Activated T-cell treated with anti-CD3 and anti-CD28 coated beads, Interleukin-2, amount 50 U/mL, for 48 hours (primary cell): ENCODE measurements at regions not wholly inside any gene's neighbourhood (a gene's known extent, or its start where the extent isn't known, plus 50 kb on each side); places are given as distances from the start of the nearest gene placed in this dataset.
"Not testable (repeated sequence)": the region's sequence is repeated elsewhere in the genome, so short reads cannot be mapped to it uniquely, and the experiment has no call there.

ENCODE experiments used
- DNase-seq, 2 experiments: peaks; one replicate each; pipeline ENCODE4 v3.0.0-alpha.2; 2020

DNA sequence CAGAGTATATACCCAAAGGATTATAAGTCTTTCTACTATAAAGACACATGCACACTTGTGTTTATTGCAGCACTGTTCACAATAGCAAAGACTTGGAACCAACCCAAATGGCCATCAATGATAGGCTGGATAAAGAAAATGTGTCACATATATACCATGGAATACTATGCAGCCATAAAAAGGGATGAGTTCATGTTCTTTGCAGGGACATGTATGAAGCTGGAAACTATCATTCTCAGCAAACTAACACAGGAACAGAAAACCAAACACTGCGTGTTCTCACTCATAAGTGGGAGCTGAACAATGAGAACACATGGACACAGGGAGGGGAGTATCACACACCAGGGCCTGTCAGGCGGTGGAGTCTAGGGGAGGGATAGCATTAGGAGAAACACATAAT is 281.7 kb upstream of the MEF2C start:
- DNase-seq: not testable (repeated sequence)

DNA sequence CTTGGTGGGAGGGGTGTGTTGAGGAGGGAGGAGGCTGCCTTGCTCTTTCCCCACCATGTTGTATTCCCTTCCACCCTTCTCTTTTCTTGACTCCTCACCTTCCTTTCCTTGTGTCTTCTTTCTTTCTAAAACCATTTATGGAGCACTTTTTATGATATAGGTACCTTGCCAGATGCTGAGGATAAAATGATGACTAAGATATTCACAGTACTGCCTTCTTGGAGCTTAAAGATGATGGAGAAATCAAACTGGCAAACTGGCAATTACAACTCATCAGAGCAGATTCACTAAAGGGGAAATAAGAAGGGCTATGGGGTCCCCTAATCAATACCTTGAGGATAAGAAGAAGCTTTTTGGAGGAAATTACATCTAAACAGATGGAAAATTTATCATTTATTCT is 273.2 kb upstream of the MEF2C start:
- DNase-seq: no peak

DNA sequence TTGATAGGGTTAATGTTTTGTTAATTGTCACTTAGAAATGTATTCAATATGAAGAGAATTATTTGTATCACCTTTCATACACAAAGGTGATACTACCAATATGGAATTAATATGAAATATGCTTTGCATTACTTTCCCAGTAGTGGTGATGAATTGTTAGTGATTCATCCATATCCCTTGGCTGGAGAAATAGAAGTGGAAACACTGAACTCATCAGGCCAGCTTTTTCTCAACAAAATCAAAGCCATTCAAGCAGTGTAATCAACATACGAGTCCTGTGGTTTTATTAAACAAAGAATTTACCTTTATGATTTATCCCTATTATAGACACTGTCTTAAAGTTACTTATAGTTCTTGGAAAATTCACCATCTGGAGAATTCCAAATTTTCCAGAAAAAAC is 264.0 kb upstream of the MEF2C start:
- DNase-seq: no peak

DNA sequence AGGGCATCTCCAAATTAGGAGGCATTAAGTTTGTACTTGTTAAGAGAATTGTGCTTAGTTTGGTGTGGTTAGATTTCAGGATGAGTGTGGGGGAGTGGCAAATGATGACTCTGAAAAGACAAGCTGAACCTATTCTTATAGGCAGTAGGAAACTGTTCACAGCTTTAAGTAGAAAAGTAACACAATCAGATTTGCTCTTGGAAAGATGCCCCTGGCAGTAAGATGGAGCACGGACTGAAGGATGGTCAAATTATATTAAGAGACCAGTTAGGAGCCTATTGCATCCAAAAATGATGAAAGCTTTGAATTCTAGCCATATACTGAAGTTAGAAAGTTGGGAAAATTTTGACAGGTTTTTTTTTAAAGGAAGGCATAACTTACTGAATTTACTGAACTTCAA is 254.2 kb upstream of the MEF2C start:
- DNase-seq: no peak

- no peak for DNase-seq
These were observed 251.0 kb upstream of the MEF2C start for GRCh38 chr5:89133975-89134374.

DNA sequence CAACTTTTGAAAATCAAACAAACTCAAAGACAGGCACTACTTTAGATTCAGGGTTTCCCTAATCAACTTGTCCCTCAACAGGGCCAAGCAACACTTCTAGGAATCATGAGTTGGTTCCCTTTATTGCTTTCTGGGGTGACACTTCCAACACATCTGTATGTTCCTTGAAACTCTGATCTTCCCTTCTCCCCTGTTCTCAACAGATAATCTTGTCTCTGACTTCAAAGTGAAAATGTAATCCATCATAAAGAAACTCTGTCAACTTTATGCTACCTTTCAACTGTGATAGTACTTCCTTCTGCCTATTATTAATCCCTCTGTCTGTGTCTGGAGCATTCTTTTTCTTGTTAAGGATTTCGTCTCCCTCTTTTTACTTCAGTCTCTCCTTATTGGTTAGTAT is 250.1 kb upstream of the MEF2C start:
- no peak for DNase-seq

GRCh38 chr5:89130851-89131250 is 247.9 kb upstream of the MEF2C start:
- DNase-seq: no peak

DNA sequence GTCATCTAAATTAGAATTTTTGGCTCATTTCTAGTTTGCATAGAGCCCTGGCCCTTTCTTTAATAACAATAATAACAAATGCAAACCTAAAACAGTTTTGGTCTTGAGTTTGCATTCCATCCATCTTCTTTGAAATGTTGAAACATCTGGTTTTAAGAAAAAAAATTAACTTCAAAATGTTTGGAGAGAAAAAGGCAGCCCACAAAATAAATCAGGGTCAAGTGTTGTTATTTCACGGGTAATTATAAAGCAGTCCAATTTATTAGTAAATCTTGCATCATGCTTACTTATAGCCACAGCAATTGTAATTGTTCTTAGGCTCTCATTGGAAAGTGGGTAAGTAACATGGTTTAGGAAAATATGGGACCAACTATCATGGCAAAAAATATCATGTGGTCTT is 247.0 kb upstream of the MEF2C start:
- DNase-seq: no peak

GRCh38 chr5:89128906-89129625 is 246.1 kb upstream of the MEF2C start:
- no peak for DNase-seq

DNA sequence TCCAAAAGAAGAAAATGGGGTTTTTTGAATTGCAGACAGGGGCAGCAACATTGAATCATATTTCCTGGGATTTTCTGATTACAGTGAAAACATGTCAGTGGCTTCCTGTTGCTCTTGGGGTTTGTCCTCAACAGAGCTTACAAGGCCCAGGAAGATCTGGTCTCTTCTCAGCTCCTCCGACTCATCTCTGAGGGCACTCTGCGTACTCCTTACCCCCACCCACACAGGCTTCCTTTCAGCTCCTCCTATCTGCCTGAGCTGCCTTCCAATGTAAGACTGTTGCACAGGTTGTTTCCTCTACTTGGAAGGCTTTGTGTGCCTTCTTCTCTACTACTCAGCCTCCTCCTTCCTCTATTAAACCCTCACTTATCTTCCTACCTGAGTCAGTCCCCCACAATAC is 245.1 kb upstream of the MEF2C start:
- no peak for DNase-seq

GRCh38 chr5:89127191-89127590 is 244.2 kb upstream of the MEF2C start:
- no peak for DNase-seq

GRCh38 chr5:89125372-89125771 is 242.4 kb upstream of the MEF2C start:
- no peak for DNase-seq

- DNase-seq: no peak
These were observed 240.6 kb upstream of the MEF2C start for GRCh38 chr5:89123581-89123980.

DNA sequence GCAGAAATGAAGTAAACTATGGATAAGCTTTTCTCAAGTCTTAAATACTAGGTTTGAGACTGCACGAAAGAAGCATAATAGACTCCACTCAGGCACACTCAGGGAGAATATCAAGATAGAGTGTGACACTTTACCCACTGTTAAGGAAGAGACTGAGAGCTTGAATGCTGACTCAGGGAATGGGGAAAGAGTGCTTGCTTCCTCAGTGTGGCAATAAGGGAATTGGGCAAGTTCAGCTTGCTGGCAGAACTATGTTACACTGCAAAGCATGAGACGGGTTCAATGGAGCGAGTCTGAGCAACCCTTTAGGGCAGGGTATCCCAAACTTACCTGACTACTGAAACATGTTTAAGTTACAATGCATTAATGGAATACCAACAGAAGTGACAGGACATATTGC is 237.7 kb upstream of the MEF2C start:
- DNase-seq: no peak

GRCh38 chr5:89117124-89117644 is 234.2 kb upstream of the MEF2C start:
- no peak for DNase-seq

DNA sequence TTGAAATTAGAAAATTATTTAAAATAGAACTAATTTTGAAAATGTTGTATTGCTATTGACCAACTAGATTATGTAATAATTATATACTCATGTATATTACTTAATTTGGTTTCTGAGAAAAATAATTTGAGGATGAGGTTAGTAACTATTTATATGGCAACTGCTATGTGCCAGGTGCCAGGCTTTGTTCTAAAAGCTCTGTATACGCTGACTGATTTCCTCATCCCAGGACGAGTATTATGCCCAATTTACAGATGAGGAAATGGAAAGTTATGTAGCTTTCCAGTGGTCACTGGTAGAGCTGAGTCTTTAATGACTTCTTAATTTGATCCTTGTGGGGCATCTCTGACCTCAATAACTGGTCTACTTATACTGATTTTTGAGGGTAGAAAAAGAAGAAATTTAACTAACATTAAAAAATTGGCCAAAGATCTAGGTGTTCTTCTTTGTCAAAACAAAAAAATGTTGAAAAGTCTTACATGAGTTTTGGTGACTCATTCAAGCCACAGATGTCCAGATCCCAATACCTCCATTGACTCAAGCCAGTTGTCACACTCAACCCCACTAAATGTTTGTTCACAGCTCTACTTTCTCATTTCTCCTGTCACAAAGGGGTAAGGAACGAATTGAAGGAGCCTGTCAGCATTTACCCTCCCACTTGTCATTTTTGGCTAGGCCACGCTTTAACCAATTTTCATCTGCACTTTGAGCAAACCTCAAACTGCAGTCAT is 228.1 kb upstream of the MEF2C start:
- DNase-seq: no peak

GRCh38 chr5:89106480-89106879 is 223.5 kb upstream of the MEF2C start:
- no peak for DNase-seq

- no peak for DNase-seq
These were observed 222.9 kb upstream of the MEF2C start for GRCh38 chr5:89105836-89106235.

- DNase-seq: no peak
These were observed 222.2 kb upstream of the MEF2C start for GRCh38 chr5:89105171-89105695.

GRCh38 chr5:89098199-89098756 is 215.3 kb upstream of the MEF2C start:
- DNase-seq: no peak

- no peak for DNase-seq
These were observed 214.1 kb upstream of the MEF2C start for GRCh38 chr5:89097103-89097502.

DNA sequence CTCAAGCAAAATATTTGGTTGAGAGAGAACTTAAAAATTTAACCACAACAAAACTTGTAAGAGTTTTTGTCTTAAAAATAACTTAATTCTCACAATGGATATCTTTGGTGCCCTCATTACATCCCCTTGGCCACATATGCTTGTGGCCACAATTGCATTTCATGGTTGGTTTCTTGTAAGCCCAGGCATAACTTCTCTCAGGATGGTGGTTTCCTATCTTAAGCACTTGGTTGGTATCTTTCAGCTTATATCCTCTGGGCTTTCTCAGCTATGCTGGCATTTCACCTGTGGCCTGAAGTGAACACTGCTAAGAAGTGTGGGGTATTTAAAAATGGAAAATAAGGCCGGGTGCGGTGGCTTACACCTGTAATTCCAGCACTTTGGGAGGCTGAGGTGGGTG is 212.4 kb upstream of the MEF2C start:
- no peak for DNase-seq

DNA sequence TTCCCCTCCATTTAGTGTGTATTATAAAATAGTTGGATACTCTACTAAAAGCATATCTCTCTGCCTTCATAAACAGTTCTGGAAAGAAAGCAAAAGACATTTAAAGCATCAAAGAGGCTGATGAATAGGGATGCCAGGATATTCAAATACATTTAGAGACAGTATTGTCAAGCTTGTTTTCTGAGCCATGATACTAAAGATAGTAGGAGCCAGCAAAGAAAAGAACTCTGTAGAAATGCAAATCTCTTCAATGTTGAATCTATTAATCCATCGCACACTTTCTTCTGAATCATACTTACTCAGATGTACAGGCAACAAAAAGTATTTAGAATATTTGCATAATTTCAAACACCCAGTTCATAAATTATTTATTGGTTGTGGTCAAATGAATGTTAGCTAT is 207.1 kb upstream of the MEF2C start:
- no peak for DNase-seq
